GM18519 (cell line): ENCODE measurements at regions not wholly inside any gene's neighbourhood (a gene's known extent, or its start where the extent isn't known, plus 50 kb on each side); places are given as distances from the start of the nearest gene placed in this dataset.

Source experiments
- ATAC-seq: cut with Tn5 transposase; IDR thresholded peaks from one replicate; pipeline ENCODE4 v1.9.1; 2021; ENCODE audit warnings: mild to moderate bottlenecking, moderate library complexity; ENCODE audit not compliant: unreplicated experiment, low FRiP score

DNA sequence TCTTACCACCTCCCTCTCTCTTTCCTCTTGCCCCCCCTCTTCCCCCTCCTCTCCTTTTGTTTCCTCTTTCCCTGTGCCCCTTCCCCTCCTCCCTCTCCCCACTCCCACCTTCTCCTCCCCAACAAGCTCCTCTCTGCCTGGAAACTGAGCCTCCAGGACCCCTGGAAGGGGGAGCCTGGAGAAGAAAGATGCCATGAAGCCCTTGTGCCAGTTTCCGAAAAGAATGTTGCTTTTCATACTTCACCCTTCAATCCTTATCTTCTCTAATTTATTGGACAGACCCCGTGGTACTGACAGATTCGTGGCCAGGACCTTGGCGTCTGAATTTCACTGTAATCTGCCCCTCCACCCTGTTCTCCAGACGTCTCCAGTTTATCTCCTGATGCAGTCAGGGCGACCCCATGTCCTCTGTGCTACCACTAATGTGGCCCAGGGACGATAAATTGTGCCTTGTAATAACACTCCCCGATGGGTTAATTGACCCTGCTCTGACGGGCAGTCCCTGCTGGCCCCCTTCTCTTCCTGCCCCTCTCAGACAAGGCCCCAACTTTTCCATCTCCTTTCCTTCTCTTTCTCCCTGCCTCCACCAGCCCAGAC, 138.4 kb upstream of the GSE1 start:
- no peak for ATAC-seq

DNA sequence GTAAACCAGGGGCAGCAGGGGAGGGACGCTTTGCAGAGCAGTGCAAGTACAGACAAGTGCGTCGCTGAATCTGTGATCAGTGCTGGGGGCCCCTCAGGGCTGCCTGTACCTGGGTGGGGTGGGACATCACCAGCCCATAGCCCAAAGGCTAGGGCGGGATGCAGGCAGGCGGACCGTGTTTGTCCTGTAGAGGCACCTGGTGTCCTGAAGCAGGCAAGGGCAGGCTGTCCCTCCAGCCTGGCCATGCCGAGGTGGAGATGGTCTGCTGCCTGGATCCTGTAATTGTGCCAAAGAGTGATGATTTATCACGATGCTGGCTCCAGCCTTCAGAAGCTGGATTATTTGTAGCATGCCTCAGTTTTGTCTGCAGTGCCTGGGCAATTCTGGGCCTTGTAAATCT, 137.9 kb upstream of the GSE1 start:
- ATAC-seq: no peak

DNA sequence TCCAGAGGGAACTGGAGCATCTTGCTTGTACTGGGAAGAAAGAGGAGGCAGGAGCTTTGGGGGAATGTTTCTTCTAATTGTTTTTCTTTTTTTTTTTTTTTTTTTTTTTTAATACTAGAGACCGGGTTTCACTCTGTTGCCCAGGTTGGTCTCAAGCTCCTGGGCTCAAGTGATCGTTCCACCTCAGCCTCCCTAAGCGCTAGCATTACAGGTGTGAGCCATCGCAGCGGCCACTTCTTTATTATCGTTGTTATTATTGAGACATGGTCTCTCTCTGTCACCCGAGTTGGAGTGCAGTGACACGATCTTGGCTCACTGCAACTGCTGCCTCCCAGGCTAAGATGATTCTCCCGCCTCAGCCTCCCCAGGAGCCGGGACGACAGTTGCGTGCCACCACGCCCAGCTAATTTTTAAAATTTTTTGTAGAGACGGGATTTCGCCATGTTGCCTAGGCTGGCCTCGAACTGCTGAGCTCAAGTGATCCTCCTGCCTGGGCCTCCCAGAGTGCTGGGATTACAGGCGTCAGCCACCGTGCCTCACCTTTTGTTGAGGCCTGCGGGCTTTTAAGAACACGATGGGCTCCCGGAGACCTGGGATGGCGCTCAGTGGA, 137.3 kb upstream of the GSE1 start:
- ATAC-seq: no peak

DNA sequence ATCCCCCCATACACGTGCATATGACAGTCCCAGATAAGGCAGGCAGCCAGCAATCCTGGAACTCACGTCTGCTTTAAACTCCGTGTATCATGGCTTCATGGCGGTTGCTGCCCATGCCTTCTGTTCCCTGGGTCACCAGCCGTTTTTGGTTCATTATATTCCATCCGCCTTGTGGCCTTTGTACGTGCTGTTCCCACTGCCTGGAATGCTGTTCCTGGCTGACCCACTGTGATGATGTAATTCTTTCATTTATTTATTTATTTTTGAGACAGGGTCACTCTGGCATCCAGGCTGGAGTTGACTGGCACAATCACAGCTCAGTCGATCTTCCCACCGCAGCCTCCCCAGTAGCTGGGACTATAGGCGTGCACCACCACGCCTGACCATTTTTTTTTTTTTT, 136.7 kb upstream of the GSE1 start:
- ATAC-seq: no peak

DNA sequence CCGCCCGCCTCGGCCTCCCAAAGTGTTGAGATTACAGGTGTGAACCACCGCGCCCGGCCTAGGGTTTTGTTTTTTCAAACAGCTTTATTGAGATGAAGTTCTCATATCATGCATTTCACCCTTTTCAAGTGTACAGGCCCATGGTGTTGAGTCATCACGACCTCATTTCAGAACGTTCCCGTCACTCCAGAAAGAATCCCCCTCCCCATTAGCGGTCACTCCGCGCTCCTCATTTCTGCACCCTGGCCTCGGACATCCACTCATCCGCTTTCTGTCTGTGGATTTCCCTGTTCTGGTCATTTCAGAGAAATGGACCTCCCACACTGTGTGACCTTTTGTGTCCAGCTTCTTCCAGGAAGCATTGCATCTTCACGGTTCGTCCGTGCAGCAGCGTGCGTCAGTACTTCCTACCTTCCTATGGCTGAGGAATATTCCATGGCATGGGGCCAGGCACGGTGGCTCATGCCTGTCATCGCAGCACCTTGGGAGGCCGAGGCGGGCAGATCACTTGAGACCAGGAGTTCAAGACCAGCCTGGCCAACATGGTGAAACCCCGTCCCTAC, 135.2 kb upstream of the GSE1 start:
- no peak for ATAC-seq

DNA sequence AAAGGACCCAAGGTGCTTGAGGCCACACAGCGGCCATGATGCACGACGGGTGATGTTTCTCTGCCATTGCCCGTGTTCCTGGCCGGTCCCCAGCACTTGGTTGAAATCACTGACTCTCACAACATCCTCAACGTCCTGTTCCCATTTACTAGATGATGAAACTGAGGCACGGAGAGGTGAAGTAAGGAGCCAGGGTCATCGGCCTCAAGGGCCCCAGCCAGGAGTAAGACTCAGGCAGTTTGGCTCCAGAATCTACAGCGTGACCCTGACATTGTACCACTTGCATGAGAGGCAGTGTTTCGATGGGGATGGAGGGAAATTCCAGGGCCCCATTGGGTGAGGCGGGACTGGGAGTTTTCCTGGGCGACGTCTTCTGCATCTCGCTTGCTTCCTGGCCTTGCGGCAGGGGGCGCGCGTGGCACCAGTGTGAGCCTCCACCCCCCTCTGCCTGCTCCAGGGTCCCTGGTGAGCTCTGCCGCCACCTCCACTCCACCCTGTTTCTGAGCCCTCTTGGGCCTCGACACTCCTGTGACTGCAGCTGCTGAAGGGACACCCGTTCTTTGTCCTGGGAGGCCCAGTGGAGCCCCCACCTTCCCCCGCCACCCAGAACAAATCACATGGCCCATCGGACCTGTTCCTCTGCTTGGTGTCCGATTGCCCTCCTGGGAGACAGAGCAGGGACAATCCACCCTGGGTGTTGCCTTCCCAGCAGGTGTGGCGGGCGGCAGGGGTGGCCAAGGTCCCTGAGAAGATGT, 133.0 kb upstream of the GSE1 start:
- no peak for ATAC-seq

DNA sequence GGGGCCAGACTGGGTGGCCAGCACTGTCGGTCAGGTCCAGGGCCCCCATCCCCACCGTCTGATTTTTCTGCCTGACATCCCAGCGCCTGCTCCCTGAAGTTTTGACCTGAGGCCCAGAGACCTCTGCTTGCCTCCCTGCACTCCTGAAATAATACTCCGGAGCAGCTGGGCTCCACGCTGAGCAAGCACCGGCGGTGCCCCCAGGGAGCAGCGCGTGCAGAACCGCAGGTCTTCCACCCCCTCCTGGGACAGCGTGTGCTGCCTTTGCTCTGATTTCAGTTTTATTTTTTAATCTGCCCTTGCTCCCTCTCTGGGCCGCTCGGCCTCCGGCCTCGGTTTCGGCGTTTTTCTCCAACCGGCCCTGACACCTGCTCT, 132.4 kb upstream of the GSE1 start:
- ATAC-seq: no peak

DNA sequence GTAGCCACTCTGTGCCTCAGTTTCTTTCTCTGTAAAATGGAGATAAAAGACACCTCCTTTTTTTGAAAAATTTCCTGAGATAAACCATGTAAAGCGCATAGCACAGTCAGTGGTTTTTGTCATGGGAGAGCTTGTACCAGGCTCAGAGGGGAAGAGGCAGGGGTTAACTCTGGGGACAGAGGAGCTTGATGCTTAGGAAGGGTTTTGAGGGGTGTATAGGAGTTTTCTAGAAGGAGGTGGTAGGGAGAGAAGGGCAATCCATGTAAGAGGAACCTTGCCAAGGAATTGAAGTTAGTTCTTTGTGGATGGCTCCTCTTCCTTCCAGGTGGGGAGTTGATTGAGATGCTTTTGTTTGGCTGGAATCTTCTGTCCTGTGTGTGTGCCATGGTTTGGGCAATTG, 131.9 kb upstream of the GSE1 start:
- ATAC-seq: no peak

DNA sequence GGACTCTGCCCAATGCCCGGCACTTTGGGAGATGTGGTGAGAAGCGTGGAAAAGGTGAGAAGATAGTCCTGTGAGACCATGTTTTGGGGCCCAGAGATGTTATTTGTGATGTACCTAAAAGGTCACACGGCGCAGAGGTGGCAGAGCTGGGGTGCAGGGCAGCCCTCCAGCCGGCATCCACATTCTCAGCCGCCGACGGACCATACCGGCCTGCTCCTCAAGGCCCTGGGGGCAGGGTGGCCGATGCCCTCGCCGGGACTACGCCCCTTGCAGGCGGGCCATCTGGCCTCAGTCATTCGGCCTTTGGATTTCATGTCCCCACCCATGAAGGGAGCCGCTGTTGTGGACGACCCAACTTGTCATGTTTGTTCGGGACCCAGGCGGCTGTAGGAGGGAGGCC, 131.4 kb upstream of the GSE1 start:
- no peak for ATAC-seq

DNA sequence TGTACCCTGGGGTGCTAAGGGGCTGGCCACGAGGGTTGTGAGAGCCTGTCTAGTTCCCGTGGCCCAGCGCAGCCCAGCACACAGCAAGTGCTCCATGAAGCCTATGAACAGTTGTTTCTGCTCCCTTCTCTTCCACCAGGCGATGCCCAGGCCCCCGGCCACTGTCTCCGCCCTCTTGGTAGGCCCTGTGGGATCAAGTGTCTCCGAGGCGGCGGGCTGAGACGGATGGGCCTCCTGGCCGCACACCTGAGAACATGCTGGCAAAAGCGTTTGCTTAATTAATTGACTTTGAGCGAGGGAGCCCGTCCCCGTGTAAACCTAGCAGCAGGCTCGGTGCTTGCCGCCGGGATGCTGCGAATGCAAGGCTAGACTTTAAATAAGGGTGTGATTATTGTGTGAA, 129.7 kb upstream of the GSE1 start:
- no peak for ATAC-seq

DNA sequence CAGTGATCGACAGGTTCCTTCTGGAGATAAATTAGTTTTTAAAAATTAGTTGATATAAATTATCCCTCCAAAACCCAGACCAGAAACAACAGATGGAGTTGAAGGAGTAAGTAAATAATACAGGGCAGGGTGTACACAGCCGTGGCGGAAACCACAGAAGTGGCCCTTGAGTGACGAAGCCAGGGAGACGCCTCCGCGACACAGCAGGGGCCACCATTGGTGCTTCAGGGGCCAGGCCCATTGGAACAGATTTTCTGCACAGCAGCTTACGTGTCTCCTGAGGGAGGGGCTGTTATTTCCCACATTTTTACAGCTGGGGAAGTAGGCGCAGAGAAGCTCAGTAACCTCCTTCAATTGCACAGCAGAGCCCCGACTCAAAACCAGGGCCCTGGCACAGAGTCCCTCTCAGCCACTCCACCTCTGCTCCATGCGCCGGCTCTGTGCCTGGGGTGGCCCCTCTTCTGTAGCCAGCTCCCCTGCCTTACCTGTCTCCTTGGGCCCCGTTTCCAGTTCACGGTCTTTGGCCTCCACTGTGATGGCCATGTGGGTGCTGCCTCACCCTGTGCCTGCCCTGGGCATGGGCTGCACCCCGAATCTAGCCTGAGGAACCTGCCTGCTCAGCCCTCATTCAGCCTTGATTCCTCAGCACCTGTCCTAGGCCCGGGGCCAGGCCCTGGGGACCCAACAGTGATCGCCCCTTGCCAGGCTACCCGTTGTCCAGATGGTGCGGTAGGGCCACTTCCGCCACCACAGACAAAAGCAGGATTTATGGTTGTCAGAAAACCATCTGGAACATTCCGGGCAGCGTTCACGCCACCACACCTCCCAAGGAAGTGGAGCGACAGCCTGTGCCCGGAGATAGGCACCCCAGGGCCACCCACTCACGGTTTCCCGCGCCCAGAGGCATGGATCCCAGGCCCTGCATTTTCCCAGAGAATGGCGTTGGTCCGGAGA, 128.5 kb upstream of the GSE1 start:
- ATAC-seq: no peak

DNA sequence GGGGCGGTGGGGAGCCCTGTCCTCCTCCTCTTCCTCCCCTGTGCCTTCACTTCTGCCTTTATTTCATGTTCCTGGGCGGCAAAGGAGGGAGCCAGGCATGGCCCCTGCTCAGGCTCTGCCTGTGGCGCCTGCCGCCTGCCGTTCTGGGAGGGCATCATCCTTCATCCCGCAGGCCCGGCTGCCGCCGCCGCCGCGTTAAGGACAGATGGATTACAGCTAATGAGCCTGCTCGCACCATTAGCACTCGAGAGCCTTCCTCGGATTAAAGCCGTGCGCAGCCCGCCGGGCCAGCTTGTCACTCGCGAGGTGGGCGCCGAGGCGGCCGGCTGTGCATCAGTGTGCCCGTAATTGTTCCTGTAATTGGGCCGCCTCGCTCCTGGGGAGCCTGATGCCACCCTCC, 127.7 kb upstream of the GSE1 start:
- ATAC-seq: no peak

DNA sequence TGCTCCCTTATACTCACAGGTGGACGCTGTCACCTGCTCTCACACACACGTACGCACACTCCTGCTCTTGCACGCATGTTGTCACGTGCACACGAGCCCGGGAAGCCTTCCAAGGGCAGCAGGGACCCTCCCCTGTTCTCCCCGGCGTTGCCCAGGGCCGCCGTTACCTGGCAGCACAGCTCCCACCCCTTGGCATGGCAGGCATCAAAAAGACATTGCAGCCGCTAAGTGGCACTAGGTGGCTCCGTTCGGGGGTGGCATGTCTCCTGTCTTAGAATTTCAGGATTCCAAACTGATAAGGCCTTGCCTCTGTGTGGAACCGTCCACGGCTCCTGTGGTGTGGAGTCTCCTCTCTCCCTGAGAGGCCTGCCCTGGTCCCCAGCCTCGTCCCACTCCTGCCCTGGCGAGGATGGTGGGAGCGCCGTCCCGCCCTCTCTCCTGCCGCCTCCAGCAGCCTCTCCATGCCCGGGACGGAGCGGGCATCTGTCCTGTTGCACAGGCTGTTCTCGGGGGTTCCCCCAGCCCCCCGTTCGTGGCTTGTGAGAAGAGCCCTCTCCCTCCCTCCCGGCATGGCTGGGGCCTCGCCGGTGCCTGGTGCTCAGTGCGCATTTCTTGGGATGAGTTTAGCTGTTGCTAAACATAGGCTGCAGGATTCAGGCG, 126.7 kb upstream of the GSE1 start:
- ATAC-seq: no peak

DNA sequence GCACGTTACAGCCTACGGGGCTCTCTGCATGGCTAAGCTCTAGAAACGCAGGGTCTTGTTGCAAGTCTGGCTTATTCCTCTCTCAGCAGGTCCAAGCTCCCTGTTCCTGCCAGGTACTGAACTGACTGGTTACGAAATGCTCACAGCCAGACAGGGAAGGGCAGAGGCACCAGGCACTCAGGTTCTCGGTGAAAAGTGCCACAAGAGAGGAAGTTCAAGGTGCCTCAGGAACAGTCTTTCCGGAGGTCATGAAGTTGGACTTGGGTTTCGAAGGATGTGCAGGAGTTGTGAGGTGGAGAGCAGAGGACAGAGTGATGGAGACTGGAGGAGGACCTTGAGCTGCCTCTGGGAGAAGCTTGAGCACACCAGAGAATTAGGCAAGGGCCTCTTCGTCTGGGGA, 124.7 kb upstream of the GSE1 start:
- no peak for ATAC-seq

DNA sequence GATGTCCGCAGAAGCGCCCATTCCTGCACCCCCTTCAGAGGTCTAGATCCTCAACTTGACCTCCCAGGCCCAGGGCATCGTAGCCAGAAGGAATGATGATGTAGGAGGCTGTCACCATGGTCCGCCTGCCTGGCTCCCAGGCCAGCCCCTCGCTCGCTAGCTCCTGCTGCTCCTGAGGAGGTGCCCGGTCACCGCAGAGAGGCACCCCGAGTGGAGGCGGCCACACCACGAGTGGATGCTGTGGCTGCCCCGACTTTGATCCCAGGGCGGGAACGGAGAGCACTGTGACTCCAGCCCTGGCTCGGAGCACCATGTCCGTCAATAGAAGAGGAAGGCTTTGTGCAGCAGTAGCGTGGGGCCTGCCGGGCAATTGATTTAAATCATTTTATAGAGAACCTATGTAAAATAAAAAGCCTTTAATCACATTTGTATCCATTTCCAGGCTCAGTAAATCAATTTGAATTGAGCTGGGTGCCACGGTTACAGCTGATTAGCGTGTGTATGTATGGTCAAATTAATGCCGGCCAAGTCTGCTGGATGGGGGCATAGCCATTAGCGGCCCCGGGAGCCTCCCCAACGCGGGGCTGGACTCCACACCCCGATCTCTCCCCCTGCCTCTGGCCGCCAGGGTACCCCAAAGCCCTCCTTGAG, 122.6 kb upstream of the GSE1 start:
- no peak for ATAC-seq

DNA sequence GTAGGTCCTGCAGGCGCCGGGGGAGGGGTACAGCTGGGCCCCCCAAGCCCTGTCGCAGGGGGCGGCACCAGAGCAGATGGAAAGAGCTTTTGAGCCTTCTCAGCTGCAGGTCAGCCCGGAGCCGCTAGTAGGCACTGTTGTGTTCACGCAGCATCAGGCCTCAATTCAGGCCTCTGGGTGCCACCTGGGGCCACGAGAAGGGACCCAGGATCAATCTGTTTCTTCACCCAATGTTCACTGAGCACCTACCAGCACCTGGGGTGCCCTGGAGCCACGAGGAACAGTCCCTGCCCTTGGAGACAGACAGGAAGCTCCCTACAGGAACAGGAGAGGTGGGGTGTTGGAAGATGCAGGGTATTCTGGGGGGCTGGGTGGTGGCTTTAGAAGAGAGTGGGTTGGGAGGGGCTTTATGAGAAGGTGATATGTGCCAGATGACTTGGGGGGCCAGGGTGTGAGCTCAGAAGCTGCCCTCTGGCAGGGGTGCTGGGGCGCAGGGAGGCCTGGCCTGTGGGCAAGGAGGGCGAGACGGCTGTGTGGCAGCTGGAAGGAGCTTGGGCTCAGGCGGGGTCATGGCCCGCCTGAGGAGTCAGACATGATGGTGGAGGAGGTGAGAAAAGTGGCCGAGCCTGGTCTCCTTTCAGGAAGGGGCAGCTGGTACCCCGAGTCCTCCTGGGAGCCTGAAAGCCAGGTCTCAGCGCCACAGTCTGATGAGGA, 121.9 kb upstream of the GSE1 start:
- no peak for ATAC-seq

DNA sequence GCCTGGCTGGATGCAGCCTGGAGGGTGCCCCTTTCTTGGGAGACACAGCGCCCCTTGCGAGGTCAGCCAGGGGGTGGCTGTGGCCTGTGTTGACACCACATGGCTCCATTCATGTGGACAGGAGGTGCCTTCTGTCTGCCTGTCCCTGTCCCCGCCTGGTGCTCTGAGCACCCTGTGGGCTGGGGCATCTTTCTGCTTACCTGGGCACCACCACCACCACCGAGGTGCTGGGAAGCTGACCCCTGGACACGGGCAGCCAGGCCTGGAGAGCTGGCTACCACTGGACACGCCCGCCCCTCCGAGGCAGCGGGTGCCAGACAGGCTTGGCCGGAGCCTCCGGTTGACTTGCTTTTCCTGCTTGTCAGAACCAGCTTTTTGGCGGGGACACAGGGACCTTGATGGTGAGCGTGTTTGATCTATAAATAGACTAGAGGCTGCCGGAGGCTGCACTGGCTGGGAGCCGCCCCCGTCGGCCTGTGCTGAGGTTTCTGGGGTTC, 121.3 kb upstream of the GSE1 start:
- ATAC-seq: no peak

DNA sequence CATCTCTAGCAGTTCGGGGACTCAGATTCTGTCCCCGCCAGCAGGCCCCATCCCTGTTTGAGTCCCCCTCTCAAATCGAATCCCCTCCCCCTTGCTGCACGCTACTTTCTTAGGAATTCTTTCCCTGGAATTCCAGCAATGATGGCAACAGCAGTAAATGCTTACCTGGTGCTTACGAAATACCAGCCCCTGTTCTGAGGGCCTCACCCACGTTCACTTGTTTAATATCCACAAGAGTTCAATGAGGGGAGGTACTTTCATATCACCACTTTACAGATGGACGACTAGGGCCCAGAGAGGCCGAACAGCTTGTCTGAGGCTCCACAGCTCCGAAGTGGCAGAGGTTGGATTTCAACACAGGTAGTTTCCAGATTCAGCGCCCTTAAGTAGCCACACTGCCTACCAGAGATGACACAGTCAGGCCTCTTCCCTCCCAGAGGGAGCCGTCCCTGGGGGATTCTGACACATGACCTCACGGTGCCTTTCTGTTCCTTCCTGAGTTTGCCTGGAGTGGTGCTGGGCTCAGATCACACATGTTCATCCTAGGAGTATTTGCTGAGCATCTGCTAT, 120.7 kb upstream of the GSE1 start:
- no peak for ATAC-seq

DNA sequence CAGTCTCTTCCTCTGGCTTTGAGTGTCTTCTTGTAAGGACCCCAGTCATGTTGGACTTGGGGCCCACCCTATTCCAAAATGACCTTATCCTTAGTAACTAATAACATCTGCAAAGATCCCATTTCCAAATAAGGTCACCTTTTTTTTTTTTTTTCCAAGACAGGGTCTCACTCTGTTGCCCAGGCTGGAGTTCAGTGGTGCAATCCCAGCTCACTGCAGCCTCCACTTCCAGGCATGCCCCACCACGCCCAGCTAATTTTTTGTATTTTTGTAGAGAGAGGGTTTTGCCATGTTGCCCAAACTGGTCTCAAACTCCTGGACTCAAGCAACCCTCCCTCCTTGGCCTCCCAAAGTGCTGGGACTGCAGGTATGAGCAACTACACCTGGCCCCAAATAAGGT, 118.8 kb upstream of the GSE1 start:
- ATAC-seq: no peak
